H1 (cell line): ENCODE measurements at regions not wholly inside any gene's neighbourhood (a gene's known extent, or its start where the extent isn't known, plus 50 kb on each side); places are given as distances from the start of the nearest gene placed in this dataset.

Source experiments
- CBX8 ChIP-seq: fragments of 300-800, 300-1000 bp; sonication (generic); IDR thresholded peaks from 2 replicates; pipeline ENCODE4 v1.7.1; 2016; ENCODE audit warnings: low read depth, low read length, borderline replicate concordance
- CTBP2 ChIP-seq: IDR thresholded peaks from 2 replicates; pipeline ENCODE4 v1.7.0; 2011; ENCODE audit warnings: borderline replicate concordance, mild to moderate bottlenecking, moderate library complexity, mixed read lengths, low read length; ENCODE audit not compliant: insufficient read depth, insufficient read length

- TF ChIP-seq CTBP2 (no peak), CBX8 (no peak)
Observed at GRCh38 chr6:41441598-41442351, 104.4 kb upstream of the FOXP4 start (continued).
